Neural progenitor cell (in vitro differentiated cells): ENCODE measurements at regions not wholly inside any gene's neighbourhood (a gene's known extent, or its start where the extent isn't known, plus 50 kb on each side); places are given as distances from the start of the nearest gene placed in this dataset.
A peak's percentile ranks its signal among the peaks of the same experiment; 100 is the strongest.

Experiments used
- DNase-seq: peaks from one replicate; pipeline ENCODE4 v3.0.0-alpha.2; 2016; ENCODE audit warnings: low spot score
- H2AFZ ChIP-seq: fragments of 200-600 bp; sonication (generic); replicated peaks from 2 replicates; pipeline ENCODE4 v1.6.1; 2016; ENCODE audit warnings: antibody characterized with exemption
- H3F3A ChIP-seq: fragments of 200-600 bp; sonication (generic); 2 replicates; pipeline ENCODE4 v1.6.1; 2016; ENCODE audit warnings: antibody characterized with exemption, low read depth
- H3K27ac ChIP-seq: fragments of 200-600 bp; sonication (generic); 2 replicates; pipeline ENCODE4 v1.5.1; 2016; ENCODE audit warnings: mild to moderate bottlenecking
- H3K27me3 ChIP-seq: fragments of 200-600 bp; sonication (generic); 2 replicates; pipeline ENCODE4 v1.6.1; 2016; ENCODE audit warnings: mild to moderate bottlenecking, moderate library complexity
- H3K36me3 ChIP-seq: fragments of 200-600 bp; sonication (generic); 2 replicates; pipeline ENCODE4 v1.5.1; 2016
- H3K4me1 ChIP-seq: fragments of 200-600 bp; sonication (generic); 2 replicates; pipeline ENCODE4 v1.6.1; 2016; ENCODE audit warnings: mixed run types
- H3K4me2 ChIP-seq: fragments of 200-600 bp; sonication (generic); 2 replicates; pipeline ENCODE4 v1.6.1; 2016
- H3K4me3 ChIP-seq: fragments of 200-600 bp; sonication (generic); 2 replicates; pipeline ENCODE4 v1.5.1; 2016
- H3K79me2 ChIP-seq: fragments of 200-600 bp; sonication (generic); 2 replicates; pipeline ENCODE4 v1.6.1; 2016; ENCODE audit warnings: low read depth
- H3K9ac ChIP-seq: fragments of 200-600 bp; sonication (generic); 2 replicates; pipeline ENCODE4 v1.6.1; 2016
- H3K9me3 ChIP-seq: fragments of 200-600 bp; sonication (generic); 2 replicates; pipeline ENCODE4 v1.5.1; 2016; ENCODE audit warnings: low read depth
- H4K20me1 ChIP-seq: fragments of 200-600 bp; sonication (generic); 2 replicates; pipeline ENCODE4 v1.6.1; 2016; ENCODE audit warnings: low read depth
- H3K27ac Mint-ChIP-seq: 3 replicates; pipeline ENCODE4 v1.8.0; 2021; ENCODE audit warnings: mixed read lengths
- H3K27me3 Mint-ChIP-seq: 2 replicates; pipeline ENCODE4 v1.8.0; 2022; ENCODE audit warnings: low read depth, mild to moderate bottlenecking, inconsistent platforms, moderate library complexity, mixed read lengths; ENCODE audit not compliant: insufficient read depth
- H3K36me3 Mint-ChIP-seq: 3 replicates; pipeline ENCODE4 v1.8.0; 2021; ENCODE audit warnings: mixed read lengths
- H3K4me1 Mint-ChIP-seq: 3 replicates; pipeline ENCODE4 v1.8.0; 2021; ENCODE audit warnings: mixed read lengths
- H3K4me3 Mint-ChIP-seq: 3 replicates; pipeline ENCODE4 v1.8.0; 2021; ENCODE audit warnings: mild to moderate bottlenecking, moderate library complexity, mixed read lengths
- H3K9me3 Mint-ChIP-seq: 3 replicates; pipeline ENCODE4 v1.8.0; 2020; ENCODE audit warnings: mixed read lengths
- EZH2 ChIP-seq: fragments of 200-600 bp; sonication (generic); IDR thresholded peaks from 2 replicates; pipeline ENCODE4 v1.6.1; 2017; ENCODE audit warnings: antibody characterized with exemption, mild to moderate bottlenecking, moderate library complexity
- EZH2phosphoT487 ChIP-seq: fragments of 200-600 bp; sonication (generic); IDR thresholded peaks from 2 replicates; pipeline ENCODE4 v1.6.1; 2017; ENCODE audit warnings: antibody characterized with exemption
- TF ChIP-seq, protein P1 (sequence below): fragments of 200-600 bp; sonication (generic); IDR thresholded peaks from 2 replicates; pipeline ENCODE4 v1.5.1; 2017; ENCODE audit warnings: antibody characterized with exemption, mild to moderate bottlenecking

DNA sequence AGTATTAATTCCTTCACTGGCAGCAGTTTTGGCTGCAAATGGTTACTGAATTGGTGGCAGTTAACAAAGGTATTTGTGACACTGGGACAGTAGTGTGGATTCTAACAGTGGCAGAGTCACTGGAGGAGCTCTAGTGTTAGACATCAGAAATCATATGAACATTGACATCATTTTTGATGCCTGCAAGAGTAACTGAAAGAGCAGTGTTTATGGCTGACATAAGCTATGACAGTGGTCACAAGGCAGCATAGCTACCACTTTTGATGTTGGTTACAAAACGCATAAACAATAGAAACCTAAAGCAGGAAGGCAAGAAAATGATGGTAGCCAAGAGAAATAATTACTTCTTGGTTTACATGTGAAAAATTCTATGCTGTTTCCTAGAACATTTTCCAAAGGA is 326.7 kb upstream of the MAN1A1 start:
- H3K27me3 Mint-ChIP-seq, result no peaks in the 10 kb centered on the region
- DNase-seq, result no peak
- H3K36me3 Mint-ChIP-seq, result no peaks in the 10 kb centered on the region
- Histone ChIP-seq H3K9me3 (no peaks in the 10 kb centered on the region), H3K27me3 (peaks cover 5% of the 10 kb centered on the region), H3K9ac (no peak overlapping the region), H3F3A (peaks cover 7% of the 10 kb centered on the region), H3K79me2 (no peaks in the 10 kb centered on the region), H3K4me2 (no peak overlapping the region), H3K27ac (no peak overlapping the region), H3K36me3 (no peaks in the 10 kb centered on the region), H2AFZ (no peak overlapping the region), H4K20me1 (no peaks in the 10 kb centered on the region), H3K4me1 (peaks cover 23% of the 10 kb centered on the region), H3K4me3 (no peak overlapping the region)
- H3K9me3 Mint-ChIP-seq, result peaks cover 4% of the 10 kb centered on the region
- H3K4me3 Mint-ChIP-seq, result no peak overlapping the region
- no peak overlapping the region for H3K27ac Mint-ChIP-seq
- TF ChIP-seq EZH2phosphoT487 (no peak), EZH2 (no peak)
- TF ChIP-seq, protein P1, sequence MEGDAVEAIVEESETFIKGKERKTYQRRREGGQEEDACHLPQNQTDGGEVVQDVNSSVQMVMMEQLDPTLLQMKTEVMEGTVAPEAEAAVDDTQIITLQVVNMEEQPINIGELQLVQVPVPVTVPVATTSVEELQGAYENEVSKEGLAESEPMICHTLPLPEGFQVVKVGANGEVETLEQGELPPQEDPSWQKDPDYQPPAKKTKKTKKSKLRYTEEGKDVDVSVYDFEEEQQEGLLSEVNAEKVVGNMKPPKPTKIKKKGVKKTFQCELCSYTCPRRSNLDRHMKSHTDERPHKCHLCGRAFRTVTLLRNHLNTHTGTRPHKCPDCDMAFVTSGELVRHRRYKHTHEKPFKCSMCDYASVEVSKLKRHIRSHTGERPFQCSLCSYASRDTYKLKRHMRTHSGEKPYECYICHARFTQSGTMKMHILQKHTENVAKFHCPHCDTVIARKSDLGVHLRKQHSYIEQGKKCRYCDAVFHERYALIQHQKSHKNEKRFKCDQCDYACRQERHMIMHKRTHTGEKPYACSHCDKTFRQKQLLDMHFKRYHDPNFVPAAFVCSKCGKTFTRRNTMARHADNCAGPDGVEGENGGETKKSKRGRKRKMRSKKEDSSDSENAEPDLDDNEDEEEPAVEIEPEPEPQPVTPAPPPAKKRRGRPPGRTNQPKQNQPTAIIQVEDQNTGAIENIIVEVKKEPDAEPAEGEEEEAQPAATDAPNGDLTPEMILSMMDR, result no peak
- H3K4me1 Mint-ChIP-seq, result peaks cover 12% of the 10 kb centered on the region

DNA sequence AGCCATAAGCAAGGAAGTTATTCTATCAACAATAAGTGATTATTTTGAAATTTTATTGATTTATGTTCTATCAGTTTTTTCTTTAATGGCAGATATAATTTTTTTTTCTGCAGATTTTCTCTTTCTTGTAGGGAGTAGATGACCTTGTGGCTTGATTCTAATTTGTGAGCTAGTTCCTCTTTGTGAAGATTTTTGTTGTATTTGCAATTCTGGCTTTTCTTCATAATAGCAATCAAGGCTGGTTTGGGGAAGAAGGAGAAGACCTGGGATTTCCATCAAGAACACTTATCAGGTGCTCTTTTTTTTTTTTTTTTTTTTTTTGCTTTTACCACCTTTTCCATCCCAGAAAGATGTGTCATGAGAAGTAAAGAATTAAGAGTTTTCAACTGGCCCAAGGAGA is 324.2 kb upstream of the MAN1A1 start:
- Histone ChIP-seq H3K4me2 (no peak overlapping the region), H3K9me3 (no peaks in the 10 kb centered on the region), H2AFZ (no peak overlapping the region), H3K9ac (no peak overlapping the region), H3F3A (peaks cover 10% of the 10 kb centered on the region), H3K4me3 (no peak overlapping the region), H4K20me1 (no peaks in the 10 kb centered on the region), H3K27me3 (peaks cover 8% of the 10 kb centered on the region), H3K27ac (no peak overlapping the region), H3K4me1 (peaks cover 26% of the 10 kb centered on the region), H3K36me3 (no peaks in the 10 kb centered on the region), H3K79me2 (no peaks in the 10 kb centered on the region)
- TF ChIP-seq EZH2, result no peak
- TF ChIP-seq, protein P1, result no peak
- no peak for TF ChIP-seq EZH2phosphoT487
- Mint-ChIP-seq H3K27ac (no peak overlapping the region), H3K9me3 (peaks cover 4% of the 10 kb centered on the region), H3K36me3 (no peaks in the 10 kb centered on the region), H3K4me3 (no peak overlapping the region), H3K4me1 (peaks cover 14% of the 10 kb centered on the region), H3K27me3 (no peaks in the 10 kb centered on the region)
- DNase-seq, result no peak

DNA sequence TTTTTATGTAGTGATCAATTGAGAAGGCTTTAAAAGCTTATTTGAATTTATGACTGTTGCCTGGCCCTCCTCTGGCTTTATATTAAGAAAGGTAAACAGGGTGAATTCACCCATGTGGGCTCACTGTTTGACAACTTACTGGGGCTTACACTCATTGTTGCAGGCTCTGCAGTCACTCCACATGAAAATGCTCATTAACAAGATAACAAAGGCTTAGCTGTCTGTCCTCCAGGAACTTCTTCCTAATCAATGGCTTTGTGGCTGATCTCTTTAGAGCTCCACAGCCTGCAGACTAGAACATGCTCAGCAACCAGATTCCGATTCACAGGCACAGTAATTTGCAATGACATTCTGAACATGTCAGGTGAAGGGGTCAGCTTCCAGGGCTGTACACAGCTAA is 323.2 kb upstream of the MAN1A1 start:
- Histone ChIP-seq H2AFZ (no peak overlapping the region), H3K9me3 (no peaks in the 10 kb centered on the region), H3K79me2 (no peaks in the 10 kb centered on the region), H3K27ac (no peak overlapping the region), H3K9ac (no peak overlapping the region), H3F3A (peaks cover 10% of the 10 kb centered on the region), H4K20me1 (no peaks in the 10 kb centered on the region), H3K36me3 (no peaks in the 10 kb centered on the region), H3K27me3 (peaks cover 8% of the 10 kb centered on the region), H3K4me1 (peaks cover 26% of the 10 kb centered on the region), H3K4me3 (no peak overlapping the region), H3K4me2 (peak overlapping the region; percentile 46)
- peak; percentile 81 for DNase-seq
- no peak overlapping the region for H3K4me3 Mint-ChIP-seq
- peaks cover 4% of the 10 kb centered on the region for H3K9me3 Mint-ChIP-seq
- no peaks in the 10 kb centered on the region for H3K36me3 Mint-ChIP-seq
- H3K4me1 Mint-ChIP-seq, result peaks cover 14% of the 10 kb centered on the region
- no peaks in the 10 kb centered on the region for H3K27me3 Mint-ChIP-seq
- H3K27ac Mint-ChIP-seq, result no peak overlapping the region
- TF ChIP-seq EZH2 (no peak), EZH2phosphoT487 (peak; percentile 73)

DNA sequence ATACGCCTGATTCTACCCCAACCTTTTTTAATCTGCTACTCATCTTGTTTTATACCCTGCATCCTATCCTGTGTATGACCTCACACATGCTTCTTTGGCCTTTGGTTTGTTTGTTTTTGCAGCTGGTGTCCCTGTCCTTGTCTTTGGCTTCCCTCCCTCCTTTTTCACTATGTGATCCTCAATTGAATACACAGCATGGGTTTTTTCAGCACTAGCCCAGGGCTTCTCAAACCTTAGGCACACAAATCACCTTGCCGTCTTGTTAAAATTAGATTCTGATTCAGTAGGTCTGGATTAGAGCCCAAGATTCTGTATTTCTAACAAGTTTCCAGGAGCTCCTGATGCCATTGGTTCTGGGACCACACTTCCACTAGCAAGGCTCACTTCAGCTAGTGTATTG is 321.5 kb upstream of the MAN1A1 start:
- H3K9me3 Mint-ChIP-seq, result peaks cover 4% of the 10 kb centered on the region
- H3K9ac ChIP-seq, result no peak overlapping the region
- no peak overlapping the region for H3K4me3 ChIP-seq
- H3K27me3 Mint-ChIP-seq, result no peaks in the 10 kb centered on the region
- H3K27ac Mint-ChIP-seq, result no peak overlapping the region
- peaks cover 8% of the 10 kb centered on the region for H3K27me3 ChIP-seq
- no peaks in the 10 kb centered on the region for H3K36me3 ChIP-seq
- H3K27ac ChIP-seq, result no peak overlapping the region
- no peak overlapping the region for H2AFZ ChIP-seq
- no peaks in the 10 kb centered on the region for H3K36me3 Mint-ChIP-seq
- peak; percentile 39 for DNase-seq
- no peak overlapping the region for H3K4me3 Mint-ChIP-seq
- H3K9me3 ChIP-seq, result no peaks in the 10 kb centered on the region
- no peaks in the 10 kb centered on the region for H3K79me2 ChIP-seq
- no peaks in the 10 kb centered on the region for H4K20me1 ChIP-seq
- no peak for TF ChIP-seq EZH2
- TF ChIP-seq, protein P1, result no peak
- no peak for TF ChIP-seq EZH2phosphoT487
- peak overlapping the region; percentile 40 for H3K4me2 ChIP-seq
- peaks cover 10% of the 10 kb centered on the region for H3F3A ChIP-seq
- H3K4me1 ChIP-seq, result peaks cover 26% of the 10 kb centered on the region
- peaks cover 14% of the 10 kb centered on the region for H3K4me1 Mint-ChIP-seq
